ENCODE measurements at regions not wholly inside any gene's neighbourhood (a gene's known extent, or its start where the extent isn't known, plus 50 kb on each side); places are given as distances from the start of the nearest gene placed in this dataset.

- no peak overlapping the region for H3K4me3 ChIP-seq (replicated peaks in 1 of 3; ENCODE audit: insufficient read depth in 1 of 3, low read depth in 2 of 3, low read length in 3 of 3)
- H2AFZ ChIP-seq (ENCODE audit: low read length): no peak overlapping the region
- H3K4me1 ChIP-seq (ENCODE audit: insufficient read depth, low read length): no peaks in the 10 kb centered on the region
- no TSS peak for BruUV-seq (replicated peaks)
- intact Hi-C loops (cut with micrococcal nuclease; ENCODE audit: unreplicated experiment) (no loop called here), in situ Hi-C loops (cut with HindIII; ENCODE audit: extremely low pct_ligation_motif_present, low pct_unique_long_range_greater_than_20kb) (no loop called here)
- no peaks in the 10 kb centered on the region for H3K36me3 ChIP-seq (replicated peaks in 1 of 2; ENCODE audit: control insufficient read depth in 1 of 2, insufficient read depth in 2 of 2, low read length in 2 of 2)
- no peaks in the 10 kb centered on the region for H3K27me3 ChIP-seq (ENCODE audit: control insufficient read depth in 1 of 2, insufficient read depth in 2 of 2, low read length in 2 of 2)
- TF ChIP-seq RAD21 (CRISPR knock-in tag; IDR thresholded peaks at IDR 0.05) (no peak), CEBPB (IDR thresholded peaks at IDR 0.05; ENCODE audit: borderline replicate concordance, low read depth, low read length) (0 out of 2 replicates have a peak, but pooled peaks have one; percentile 8)
- 2% methylated on average over 3 of the region's 3 CpGs for WGBS (ENCODE audit: low lambda C conversion rate)
- ChIA-PET CTCF (ENCODE audit: low intra/inter-chr PET ratio, low total read pairs) (no interaction called here), POLR2A (no interaction called here)
- no peak overlapping the region for H3K9ac ChIP-seq (ENCODE audit: insufficient read depth, low read depth, low read length)
- H3K9me3 ChIP-seq (ENCODE audit: low read length): peaks cover 45% of the 10 kb centered on the region
- no peaks in the 10 kb centered on the region for H4K20me1 ChIP-seq (ENCODE audit: insufficient read depth, low read length)
- ATAC-seq (no peak), FAIRE-seq (no peak), DNase-seq (ENCODE audit: low spot score) (no peak)
- no peak overlapping the region for H3K27ac ChIP-seq (ENCODE audit: extremely low read length, insufficient read depth, low read length)
- no peak overlapping the region for H3K4me2 ChIP-seq (ENCODE audit: low read depth, low read length)
- H3K79me2 ChIP-seq (ENCODE audit: insufficient read depth, low read length): no peaks in the 10 kb centered on the region
Observed at GRCh38 chr11:36985562-36985961, 387.5 kb upstream of the RAG2 start.

GRCh38 chr11:36976741-36977140 is 378.7 kb upstream of the RAG2 start:
- WGBS (ENCODE audit: low lambda C conversion rate): 0% methylated on average over 2 of the region's 2 CpGs
- POLR2A ChIA-PET: no interaction called here

More at GRCh38 chr11:36976741-36977140, 378.7 kb upstream of the RAG2 start:
- Histone ChIP-seq H3K9me3 (ENCODE audit: low read length) (peaks cover 51% of the 10 kb centered on the region), H3K4me1 (ENCODE audit: insufficient read depth, low read length) (no peaks in the 10 kb centered on the region), H3K36me3 (replicated peaks in 1 of 2; ENCODE audit: control insufficient read depth in 1 of 2, insufficient read depth in 2 of 2, low read length in 2 of 2) (no peaks in the 10 kb centered on the region), H3K27ac (ENCODE audit: extremely low read length, insufficient read depth, low read length) (no peak overlapping the region), H3K4me2 (ENCODE audit: low read depth, low read length) (no peak overlapping the region), H3K79me2 (ENCODE audit: insufficient read depth, low read length) (no peaks in the 10 kb centered on the region), H2AFZ (ENCODE audit: low read length) (no peak overlapping the region), H3K9ac (ENCODE audit: insufficient read depth, low read depth, low read length) (no peak overlapping the region), H3K4me3 (replicated peaks in 1 of 3; ENCODE audit: insufficient read depth in 1 of 3, low read depth in 2 of 3, low read length in 3 of 3) (no peak overlapping the region), H3K27me3 (ENCODE audit: control insufficient read depth in 1 of 2, insufficient read depth in 2 of 2, low read length in 2 of 2) (no peaks in the 10 kb centered on the region), H4K20me1 (ENCODE audit: insufficient read depth, low read length) (no peaks in the 10 kb centered on the region)
- no peak for DNase-seq (ENCODE audit: low spot score)
- no peak for FAIRE-seq
- no peak for TF ChIP-seq ZMAT5 (CRISPR knock-in tag; IDR thresholded peaks at IDR 0.05; ENCODE audit: borderline replicate concordance, low read depth)
- no peak for TF ChIP-seq SP5 (CRISPR knock-in tag; IDR thresholded peaks at IDR 0.05; ENCODE audit: borderline replicate concordance, low read depth)
- TF ChIP-seq IRX3 (CRISPR knock-in tag; IDR thresholded peaks at IDR 0.05; ENCODE audit: borderline replicate concordance, low read depth): no peak
- TF ChIP-seq DNMT1 (CRISPR knock-in tag; IDR thresholded peaks at IDR 0.05): no peak
- no peak for TF ChIP-seq CREB3 (CRISPR knock-in tag; IDR thresholded peaks at IDR 0.05)
- no peak for TF ChIP-seq RARG (CRISPR knock-in tag; IDR thresholded peaks at IDR 0.05; ENCODE audit: low read depth)
- no peak for TF ChIP-seq ZSCAN30 (CRISPR knock-in tag; IDR thresholded peaks at IDR 0.05)
- TF ChIP-seq BCLAF1 (IDR thresholded peaks at IDR 0.05): no peak
- no peak for TF ChIP-seq GMEB1 (CRISPR knock-in tag; IDR thresholded peaks at IDR 0.05; ENCODE audit: borderline replicate concordance)
- TF ChIP-seq ZNF629 (CRISPR knock-in tag; conservative IDR thresholded peaks at IDR 0.05): no peak
- TF ChIP-seq ZBTB14 (CRISPR knock-in tag; IDR thresholded peaks at IDR 0.05): no peak
- CTCF ChIA-PET (ENCODE audit: low intra/inter-chr PET ratio, low total read pairs): no interaction called here
- intact Hi-C loops (cut with micrococcal nuclease; ENCODE audit: unreplicated experiment): no loop called here
- no TSS peak for BruUV-seq (replicated peaks)
- in situ Hi-C loops (cut with HindIII; ENCODE audit: extremely low pct_ligation_motif_present, low pct_unique_long_range_greater_than_20kb): no loop called here
- no peak for ATAC-seq

Data from HepG2 (cell line).